Left renal pelvis (tissue), 4 donors: ENCODE measurements at regions not wholly inside any gene's neighbourhood (a gene's known extent, or its start where the extent isn't known, plus 50 kb on each side); places are given as distances from the start of the nearest gene placed in this dataset.

Experiments used
- DNase-seq, 4 donors: peaks; one replicate each; pipeline ENCODE4 v3.0.0-alpha.2; 2013; ENCODE audit warnings: low read depth in 4 of 4, low spot score in 3 of 4

DNA sequence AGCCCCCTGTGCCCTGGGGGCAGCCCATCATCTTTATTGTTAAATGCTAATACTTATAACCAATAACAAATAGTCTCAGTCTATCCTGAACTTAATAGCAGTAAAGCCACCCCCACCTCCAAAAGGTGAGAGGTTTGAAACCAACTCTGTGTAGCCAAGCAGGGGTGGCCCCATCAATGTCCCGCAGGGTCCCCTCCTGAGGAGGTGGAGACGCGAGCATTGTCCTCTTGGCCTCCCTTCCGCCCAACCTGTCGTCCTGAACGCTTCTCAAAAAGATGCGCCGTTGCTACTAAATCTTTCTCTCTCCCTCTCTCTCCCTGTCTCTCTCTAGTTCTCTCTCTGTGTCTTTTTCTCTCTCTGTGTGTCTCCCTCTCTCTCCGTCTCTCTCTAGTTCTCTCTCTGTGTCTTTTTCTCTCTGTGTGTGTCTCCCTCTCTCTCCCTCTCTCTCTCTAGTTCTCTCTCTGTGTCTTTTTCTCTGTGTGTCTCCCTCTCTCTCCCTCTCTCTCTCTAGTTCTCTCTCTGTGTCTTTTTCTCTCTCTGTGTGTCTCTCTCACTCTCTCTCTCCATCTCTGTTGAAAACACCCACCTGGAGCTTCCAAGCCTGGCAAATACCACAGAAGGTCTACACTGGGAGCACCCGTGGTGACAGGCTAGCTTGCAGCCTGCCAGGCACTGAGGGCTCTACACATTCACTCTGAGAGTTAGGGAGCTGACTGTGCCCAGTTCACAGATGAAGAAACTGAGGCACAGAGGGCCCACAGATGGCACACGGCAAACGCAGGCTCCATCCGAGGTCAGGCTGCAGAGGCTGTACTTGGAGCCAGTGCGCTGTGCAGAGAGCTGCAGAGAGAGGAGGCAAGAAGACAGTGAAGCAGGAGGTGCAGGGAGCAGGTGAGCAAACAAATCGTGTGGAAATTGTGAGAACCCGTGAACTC is 185.9 kb downstream of the C16orf95 start:
- DNase-seq, result no peak

- no peak for DNase-seq
Measured at GRCh38 chr16:87131996-87132345, 185.2 kb downstream of the C16orf95 start.

DNA sequence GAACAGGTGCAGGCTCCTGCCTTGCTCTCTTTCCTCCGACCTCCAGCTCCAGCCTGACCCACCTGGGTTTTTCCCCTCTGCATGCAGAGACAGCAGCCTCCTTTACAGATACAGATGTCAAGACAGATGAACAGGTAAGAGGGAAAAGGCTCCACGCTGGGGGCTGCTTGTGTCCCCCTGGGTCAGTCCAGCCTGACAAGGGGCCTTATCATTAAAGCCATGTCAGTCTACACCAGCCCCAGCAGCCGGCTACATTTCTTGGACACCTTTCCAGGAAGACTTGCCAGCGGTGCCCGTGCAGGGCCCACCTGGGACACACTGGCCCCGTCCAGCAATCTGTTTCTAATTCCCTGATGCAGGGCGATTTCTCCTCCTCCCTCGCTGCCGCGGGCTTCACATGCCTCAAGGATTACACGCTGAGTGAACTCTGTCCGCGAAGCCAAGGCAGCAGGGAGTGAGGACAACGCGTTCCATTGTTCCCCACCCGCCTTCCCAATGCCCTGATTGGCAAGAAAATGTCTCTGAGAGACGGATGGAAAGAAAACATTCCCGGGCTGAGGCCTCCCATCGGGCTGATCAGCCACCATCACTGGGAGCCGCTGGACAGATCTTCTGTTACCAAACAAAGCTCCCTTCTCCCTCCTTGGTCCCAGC is 184.7 kb downstream of the C16orf95 start:
- no peak for DNase-seq

- no peak for DNase-seq
Measured at GRCh38 chr16:87133112-87133850, 183.9 kb downstream of the C16orf95 start.

DNA sequence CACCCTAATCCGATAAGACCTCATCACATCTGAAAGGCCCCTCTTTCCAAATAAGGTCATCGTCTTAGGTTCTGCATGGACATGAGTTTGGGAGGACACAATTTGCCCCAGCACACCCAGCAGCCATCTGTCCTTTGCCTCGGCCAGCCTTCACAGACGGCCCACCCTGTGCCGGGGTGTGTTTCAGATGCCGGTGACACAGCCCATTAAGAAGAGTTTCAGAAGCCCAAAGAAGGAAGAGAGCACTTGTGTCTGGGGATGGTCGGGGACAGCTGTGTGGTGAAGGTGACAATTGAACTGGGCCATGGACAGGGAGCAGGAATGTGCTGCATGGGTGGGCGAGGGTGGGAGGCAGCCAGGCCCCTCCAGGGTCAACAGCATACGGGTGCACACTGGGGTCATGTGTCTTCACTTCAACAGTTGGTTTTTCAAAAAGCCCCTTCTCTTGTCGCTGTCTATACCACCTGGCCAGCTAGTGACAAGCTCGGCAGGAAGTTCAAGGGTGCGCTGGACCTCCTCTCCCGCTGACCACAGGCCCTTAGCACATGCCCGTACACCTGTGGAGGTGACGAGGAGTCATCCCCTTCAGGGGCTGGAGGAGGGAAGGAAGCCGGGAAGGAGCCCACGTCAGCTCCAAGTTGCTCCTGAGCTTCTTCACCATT is 183.1 kb downstream of the C16orf95 start:
- no peak for DNase-seq

DNA sequence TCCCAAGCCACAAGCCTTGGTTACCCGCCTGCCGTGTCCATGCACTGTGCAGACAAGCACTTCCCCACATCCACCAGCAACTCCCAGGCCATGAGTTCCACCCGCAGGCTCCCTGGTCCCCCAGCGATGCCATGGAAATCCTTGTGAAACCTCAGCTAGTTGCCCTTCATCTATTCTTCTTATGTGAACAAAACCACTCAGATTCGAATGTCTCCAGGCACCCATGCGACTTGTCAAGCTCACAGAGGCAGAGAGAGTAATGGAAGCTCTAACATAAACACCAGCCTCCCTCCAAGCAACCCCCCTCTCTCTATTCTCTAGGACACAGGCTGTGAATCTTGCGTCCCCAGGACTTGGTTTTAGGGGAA is 182.6 kb downstream of the C16orf95 start:
- DNase-seq, result no peak

DNA sequence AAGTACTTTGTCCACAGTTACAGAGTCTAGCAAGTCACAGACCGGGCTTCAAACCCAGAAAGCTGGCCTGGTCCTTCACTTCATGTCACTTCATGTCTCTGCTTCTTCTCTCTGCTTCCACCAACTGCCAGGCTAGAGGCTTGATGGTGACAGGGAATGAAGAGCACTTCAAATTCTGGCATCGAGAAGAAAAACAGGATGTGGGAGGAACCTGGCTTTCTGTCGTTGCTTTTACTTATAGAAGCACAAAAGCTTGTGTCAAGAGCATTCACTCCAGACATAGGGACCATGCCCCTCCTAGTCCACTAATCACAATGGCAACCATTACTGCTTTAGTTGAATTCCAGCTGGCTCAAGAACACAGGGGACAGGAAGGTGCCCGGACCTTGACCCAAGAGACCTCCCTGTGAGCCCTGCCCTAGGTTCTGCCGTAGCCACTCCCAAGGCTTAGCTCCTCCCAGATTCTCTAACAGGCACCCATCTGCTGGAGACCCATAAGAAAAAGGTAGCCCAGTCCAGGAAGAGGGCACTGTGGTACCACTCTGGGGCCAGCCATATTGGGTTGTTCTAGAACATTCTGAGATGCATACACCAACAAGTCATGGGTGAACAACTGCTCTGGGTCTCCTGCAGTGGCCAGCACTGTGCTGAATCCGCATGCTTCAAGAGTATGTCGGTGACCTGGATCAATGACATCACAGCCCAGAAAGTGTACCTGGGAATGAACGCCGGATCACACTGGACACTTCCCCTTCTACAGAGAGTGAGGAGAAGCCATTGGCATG is 181.8 kb downstream of the C16orf95 start:
- DNase-seq, result no peak

GRCh38 chr16:87138316-87138715 is 178.9 kb downstream of the C16orf95 start:
- no peak for DNase-seq

GRCh38 chr16:87138738-87139267 is 178.4 kb downstream of the C16orf95 start:
- no peak for DNase-seq

- DNase-seq, result no peak
Measured at GRCh38 chr16:87140211-87141200, 176.7 kb downstream of the C16orf95 start.

GRCh38 chr16:87141402-87141801 is 175.8 kb downstream of the C16orf95 start:
- DNase-seq, result no peak

DNA sequence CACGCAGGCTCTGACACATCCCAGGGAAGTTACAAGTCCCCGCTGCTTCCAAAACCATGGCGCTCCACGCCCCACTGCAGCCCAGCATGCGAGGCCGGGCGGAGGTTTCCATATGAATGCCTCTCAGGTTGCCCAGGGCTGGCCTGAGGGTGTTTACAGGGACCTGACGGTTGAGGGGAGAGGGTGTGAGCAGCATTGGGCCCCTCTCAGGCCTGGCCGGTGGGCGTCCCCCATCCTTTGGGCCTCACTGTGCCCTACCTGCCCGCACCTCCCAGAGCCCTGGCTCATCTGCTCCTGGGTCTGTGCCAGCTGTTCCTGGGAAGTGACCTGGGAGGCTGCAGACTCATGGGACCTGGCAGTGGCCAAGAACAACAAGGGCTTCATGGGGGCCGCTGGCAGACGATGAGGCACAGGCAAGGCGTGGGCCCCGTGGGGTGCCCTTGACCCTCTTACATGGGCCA is 173.5 kb downstream of the C16orf95 start:
- DNase-seq, result no peak

DNA sequence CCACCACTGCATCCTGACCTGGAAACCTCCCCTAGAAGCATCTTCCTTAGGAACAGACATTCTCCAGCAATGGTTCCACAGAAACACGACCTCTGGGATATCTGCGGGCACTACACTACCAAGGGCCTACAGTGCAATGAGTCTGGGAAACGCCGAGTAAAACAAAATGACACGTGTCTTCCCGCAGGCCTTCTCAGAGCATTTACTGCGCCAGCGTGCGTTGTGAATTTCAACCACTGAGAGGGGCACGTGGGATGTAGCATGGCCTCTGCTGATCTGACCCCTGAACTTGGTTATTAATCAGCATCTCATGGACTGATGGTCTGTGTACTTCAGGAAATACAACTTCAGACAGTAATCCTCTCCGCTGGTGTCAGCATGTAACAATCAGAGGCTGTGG is 173.0 kb downstream of the C16orf95 start:
- DNase-seq, result no peak

DNA sequence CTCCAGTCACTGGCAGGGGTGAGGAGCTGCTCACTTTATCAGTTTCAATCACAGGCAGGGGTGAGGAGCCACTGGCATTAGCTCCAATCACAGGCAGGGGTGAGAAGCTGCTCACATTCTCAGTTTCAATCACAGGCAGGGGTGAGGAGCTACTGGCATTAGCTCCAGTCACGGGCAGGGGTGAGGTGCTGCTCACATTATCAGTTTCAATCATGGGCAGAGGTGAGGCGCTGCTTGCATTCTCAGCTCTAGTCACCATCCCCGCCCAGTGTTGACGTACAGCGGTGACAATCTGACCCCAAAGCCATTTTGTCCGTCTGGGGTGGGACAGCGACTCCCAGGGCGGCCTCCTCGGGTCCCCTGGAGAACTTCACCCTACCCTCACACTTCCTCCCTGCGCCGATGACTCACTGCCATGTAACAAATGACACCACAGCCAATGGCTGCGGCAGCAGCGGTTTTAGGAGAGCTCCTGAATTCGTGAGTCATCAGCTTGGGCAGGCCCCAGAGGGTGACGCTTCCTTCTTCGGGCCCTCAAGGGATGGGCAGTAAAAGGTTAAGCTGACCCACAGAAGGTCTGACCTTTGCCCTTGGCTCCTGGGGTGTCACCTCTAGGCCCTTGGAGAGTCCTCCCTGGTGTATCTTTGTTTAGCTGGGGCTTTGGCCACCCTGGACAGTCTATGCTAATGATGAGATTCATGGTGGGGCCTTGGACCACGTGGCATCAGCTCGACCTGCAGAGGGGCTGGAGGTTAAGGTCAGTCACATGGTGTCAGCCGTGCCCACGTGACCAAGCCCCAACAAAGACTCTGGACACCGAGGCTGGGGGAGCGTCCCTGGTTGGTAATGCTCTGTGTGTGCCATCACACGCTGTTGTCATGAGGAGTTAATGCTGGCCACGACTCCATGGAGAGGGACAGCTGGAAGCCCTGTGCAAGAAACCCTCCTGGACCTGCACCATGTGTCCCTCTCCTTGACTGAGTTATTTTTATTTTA is 171.7 kb downstream of the C16orf95 start:
- no peak for DNase-seq

DNA sequence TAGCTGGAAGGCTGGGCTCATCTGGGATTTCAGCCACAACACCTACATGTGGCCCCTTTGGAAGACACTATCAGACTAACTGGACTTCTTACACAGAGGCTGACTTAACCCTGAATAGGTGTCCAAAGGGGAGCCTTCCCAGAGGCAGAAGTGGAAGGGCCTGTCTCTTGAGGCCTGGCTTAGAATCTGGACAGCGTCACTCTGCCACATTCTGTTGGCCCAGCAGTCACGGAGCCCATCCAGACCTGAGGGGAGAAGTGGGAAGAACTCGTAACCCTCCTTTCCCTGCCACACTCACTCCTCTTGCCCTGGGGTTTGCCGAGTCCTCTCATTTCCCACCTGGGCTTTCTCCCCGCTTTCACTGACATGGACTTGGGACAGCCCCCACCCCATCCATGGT is 170.5 kb downstream of the C16orf95 start:
- DNase-seq, result no peak

DNA sequence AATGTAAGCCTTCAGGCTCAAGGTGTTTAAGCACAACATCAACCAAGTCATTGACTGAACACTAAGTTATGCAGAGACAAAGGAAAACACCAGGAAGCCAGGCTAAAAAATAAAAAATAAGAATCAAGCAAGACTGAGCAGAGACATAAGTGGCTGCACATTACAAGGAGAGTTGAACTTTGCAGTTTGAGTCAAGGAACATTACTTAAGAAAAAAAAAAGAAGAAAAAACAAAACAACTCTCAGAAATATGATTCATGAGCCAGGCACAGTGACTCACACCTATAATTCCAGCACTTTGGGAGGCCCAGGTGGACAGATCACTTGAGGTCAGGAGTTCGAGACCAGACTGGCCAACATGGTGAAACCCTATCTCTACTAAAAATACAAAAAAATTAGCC is 168.1 kb downstream of the C16orf95 start:
- no peak for DNase-seq

GRCh38 chr16:87150262-87150661 is 166.9 kb downstream of the C16orf95 start:
- DNase-seq, result no peak
